ENCODE measurements at regions not wholly inside any gene's neighbourhood (a gene's known extent, or its start where the extent isn't known, plus 50 kb on each side); places are given as distances from the start of the nearest gene placed in this dataset.

DNA sequence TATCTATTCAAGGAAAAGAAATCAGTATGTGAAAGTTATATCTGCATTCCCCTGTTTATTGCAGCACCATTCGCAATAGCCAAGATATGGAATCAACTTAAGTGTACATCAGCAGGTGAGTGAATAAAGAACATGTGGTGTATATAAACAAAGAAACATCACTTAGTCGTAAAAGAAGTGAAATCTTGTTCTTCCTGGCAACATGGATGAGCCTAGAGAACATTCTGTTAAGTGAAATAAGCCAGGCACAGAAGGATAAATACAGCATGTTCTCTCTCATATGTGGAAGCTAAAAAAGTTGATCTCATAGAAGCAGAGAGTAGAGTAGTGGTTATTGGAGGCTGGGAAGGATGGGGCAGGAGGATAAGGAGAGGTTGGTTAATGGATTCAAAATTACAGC lies 287.9 kb upstream of the FERMT1 start:
- Histone ChIP-seq H3K9me3 (ENCODE audit: control insufficient read depth in 4 of 4, insufficient read depth in 3 of 4, low read length in 3 of 4) (no peaks in the 10 kb centered on the region), H3K27me3 (ENCODE audit: control insufficient read depth in 3 of 3, insufficient read depth in 3 of 3, low read length in 2 of 3) (no peaks in the 10 kb centered on the region), H3K9ac (ENCODE audit: insufficient read depth in 1 of 2, low read length in 2 of 2) (no peak overlapping the region), H3K36me3 (ENCODE audit: control insufficient read depth in 4 of 4, insufficient read depth in 4 of 4, low read length in 4 of 4) (no peaks in the 10 kb centered on the region), H3K4me1 (ENCODE audit: control insufficient read depth in 5 of 5, insufficient read depth in 5 of 5, low read length in 5 of 5) (peaks cover 0 to 4% (median 0%) of the 10 kb centered on the region in 5 donors), H3K27ac (ENCODE audit: low read depth in 1 of 2, low read length in 1 of 2) (no peak overlapping the region), H3K4me3 (no peak overlapping the region)
- TF ChIP-seq, protein P1, sequence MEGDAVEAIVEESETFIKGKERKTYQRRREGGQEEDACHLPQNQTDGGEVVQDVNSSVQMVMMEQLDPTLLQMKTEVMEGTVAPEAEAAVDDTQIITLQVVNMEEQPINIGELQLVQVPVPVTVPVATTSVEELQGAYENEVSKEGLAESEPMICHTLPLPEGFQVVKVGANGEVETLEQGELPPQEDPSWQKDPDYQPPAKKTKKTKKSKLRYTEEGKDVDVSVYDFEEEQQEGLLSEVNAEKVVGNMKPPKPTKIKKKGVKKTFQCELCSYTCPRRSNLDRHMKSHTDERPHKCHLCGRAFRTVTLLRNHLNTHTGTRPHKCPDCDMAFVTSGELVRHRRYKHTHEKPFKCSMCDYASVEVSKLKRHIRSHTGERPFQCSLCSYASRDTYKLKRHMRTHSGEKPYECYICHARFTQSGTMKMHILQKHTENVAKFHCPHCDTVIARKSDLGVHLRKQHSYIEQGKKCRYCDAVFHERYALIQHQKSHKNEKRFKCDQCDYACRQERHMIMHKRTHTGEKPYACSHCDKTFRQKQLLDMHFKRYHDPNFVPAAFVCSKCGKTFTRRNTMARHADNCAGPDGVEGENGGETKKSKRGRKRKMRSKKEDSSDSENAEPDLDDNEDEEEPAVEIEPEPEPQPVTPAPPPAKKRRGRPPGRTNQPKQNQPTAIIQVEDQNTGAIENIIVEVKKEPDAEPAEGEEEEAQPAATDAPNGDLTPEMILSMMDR (IDR thresholded peaks at IDR 0.05; ENCODE audit: control extremely low read depth, extremely low read depth): no peak
- 77 to 86% methylated on average over 2 of the region's 2 CpGs for WGBS, 2 donors
- DNase-seq (no peak), ATAC-seq (ENCODE audit: insufficient read depth, low FRiP score) (no peak)

DNA sequence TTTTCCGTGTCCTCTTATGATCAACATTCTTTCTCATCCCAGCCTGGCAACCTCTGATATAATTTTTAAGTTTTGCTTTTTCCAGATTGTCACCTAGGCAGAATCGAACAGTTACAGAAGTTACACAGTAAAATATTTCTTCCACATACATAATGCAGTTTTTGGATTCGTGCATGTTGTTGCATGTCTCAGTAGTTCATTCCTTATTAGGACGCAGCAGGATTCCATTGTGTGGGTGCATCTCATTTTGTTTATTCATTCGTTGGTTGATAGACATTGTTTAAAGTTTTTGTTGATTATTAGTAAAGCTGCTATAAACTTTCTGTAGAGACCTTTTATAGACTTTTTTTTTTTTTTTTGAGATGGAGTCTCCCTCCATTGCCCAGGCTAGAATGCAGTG lies 284.3 kb upstream of the FERMT1 start:
- DNase-seq (no peak), ATAC-seq (ENCODE audit: insufficient read depth, low FRiP score) (no peak)
- no peak overlapping the region for H3K27ac ChIP-seq (ENCODE audit: low read depth in 1 of 2, low read length in 1 of 2)
- TF ChIP-seq, protein P1 (IDR thresholded peaks at IDR 0.05; ENCODE audit: control extremely low read depth, extremely low read depth): no peak
- H3K27me3 ChIP-seq (ENCODE audit: control insufficient read depth in 3 of 3, insufficient read depth in 3 of 3, low read length in 2 of 3): no peaks in the 10 kb centered on the region
- peaks cover 0 to 4% (median 0%) of the 10 kb centered on the region in 5 donors for H3K4me1 ChIP-seq (ENCODE audit: control insufficient read depth in 5 of 5, insufficient read depth in 5 of 5, low read length in 5 of 5)
- no peak overlapping the region for H3K4me3 ChIP-seq
- no peak overlapping the region for H3K9ac ChIP-seq (ENCODE audit: insufficient read depth in 1 of 2, low read length in 2 of 2)
- 80 to 86% methylated on average over 5 of the region's 5 CpGs for WGBS, 2 donors
- no peaks in the 10 kb centered on the region for H3K36me3 ChIP-seq (ENCODE audit: control insufficient read depth in 4 of 4, insufficient read depth in 4 of 4, low read length in 4 of 4)
- H3K9me3 ChIP-seq (ENCODE audit: control insufficient read depth in 4 of 4, insufficient read depth in 3 of 4, low read length in 3 of 4): no peaks in the 10 kb centered on the region

DNA sequence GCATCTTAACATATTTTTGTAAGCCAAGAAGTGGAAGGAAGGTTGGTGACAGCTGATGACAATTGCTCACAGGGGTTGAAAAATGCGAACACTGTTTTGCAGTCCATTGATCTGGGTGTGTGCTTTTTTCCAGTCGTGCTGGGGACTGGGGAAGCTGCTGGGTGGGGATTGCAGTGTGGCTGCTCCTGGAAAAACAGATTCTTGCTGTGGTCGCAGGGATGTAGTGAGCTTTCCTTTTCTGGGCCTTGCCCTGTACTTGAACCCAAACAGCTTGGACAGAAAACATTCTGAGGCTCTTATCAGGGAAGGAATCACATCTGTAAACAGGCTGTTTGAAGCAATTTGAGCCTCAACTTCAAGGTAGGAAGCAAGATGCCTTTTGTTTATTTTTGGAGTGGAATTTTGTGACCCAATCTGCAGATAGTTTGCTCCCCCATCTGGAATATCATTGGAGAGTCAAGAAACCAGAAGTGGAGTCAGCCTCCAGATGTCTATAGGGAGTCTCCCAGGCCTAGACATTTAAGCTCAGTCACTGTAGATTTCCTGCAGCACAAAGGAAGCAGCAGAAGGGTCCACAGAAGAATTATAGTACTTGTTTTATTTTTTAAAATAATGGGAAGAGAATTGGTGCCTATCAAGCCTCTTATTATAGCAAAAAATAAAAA lies 279.2 kb upstream of the FERMT1 start:
- Histone ChIP-seq H3K4me1 (ENCODE audit: control insufficient read depth in 5 of 5, insufficient read depth in 5 of 5, low read length in 5 of 5) (peaks cover 0 to 4% (median 0%) of the 10 kb centered on the region in 5 donors), H3K9ac (ENCODE audit: insufficient read depth in 1 of 2, low read length in 2 of 2) (no peak overlapping the region), H3K4me3 (no peak overlapping the region), H3K36me3 (ENCODE audit: control insufficient read depth in 4 of 4, insufficient read depth in 4 of 4, low read length in 4 of 4) (no peaks in the 10 kb centered on the region), H3K27me3 (ENCODE audit: control insufficient read depth in 3 of 3, insufficient read depth in 3 of 3, low read length in 2 of 3) (no peaks in the 10 kb centered on the region), H3K9me3 (ENCODE audit: control insufficient read depth in 4 of 4, insufficient read depth in 3 of 4, low read length in 3 of 4) (no peaks in the 10 kb centered on the region), H3K27ac (ENCODE audit: low read depth in 1 of 2, low read length in 1 of 2) (no peak overlapping the region)
- TF ChIP-seq, protein P1 (IDR thresholded peaks at IDR 0.05; ENCODE audit: control extremely low read depth, extremely low read depth): no peak
- no peak for ATAC-seq (ENCODE audit: insufficient read depth, low FRiP score)
- DNase-seq: no peak
- WGBS, 2 donors: 23 to 30% methylated on average over 3 of the region's 3 CpGs

DNA sequence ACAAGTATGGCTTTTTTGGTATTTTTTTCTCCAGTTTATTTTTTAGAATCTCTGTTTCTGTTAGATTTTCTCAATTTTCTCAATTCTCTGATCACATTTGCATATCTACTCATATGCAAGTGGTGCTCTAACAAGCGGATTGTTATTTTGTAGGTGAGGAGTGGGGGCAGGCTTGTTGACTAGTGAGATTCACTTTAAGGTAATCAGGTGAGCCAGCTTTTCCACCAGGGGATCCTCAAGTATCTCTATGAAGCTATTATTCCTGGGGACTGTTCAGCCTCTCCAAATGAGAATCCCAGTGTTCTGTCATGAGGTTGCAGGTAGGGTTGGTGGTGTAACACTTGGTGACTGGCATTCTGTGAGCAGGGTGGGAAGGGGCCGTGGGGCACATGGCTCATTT lies 274.3 kb upstream of the FERMT1 start:
- Histone ChIP-seq H3K36me3 (ENCODE audit: control insufficient read depth in 4 of 4, insufficient read depth in 4 of 4, low read length in 4 of 4) (no peaks in the 10 kb centered on the region), H3K4me1 (ENCODE audit: control insufficient read depth in 5 of 5, insufficient read depth in 5 of 5, low read length in 5 of 5) (peaks cover 0 to 4% (median 0%) of the 10 kb centered on the region in 5 donors), H3K27me3 (ENCODE audit: control insufficient read depth in 3 of 3, insufficient read depth in 3 of 3, low read length in 2 of 3) (no peaks in the 10 kb centered on the region), H3K9me3 (ENCODE audit: control insufficient read depth in 4 of 4, insufficient read depth in 3 of 4, low read length in 3 of 4) (no peaks in the 10 kb centered on the region), H3K27ac (ENCODE audit: low read depth in 1 of 2, low read length in 1 of 2) (no peak overlapping the region), H3K9ac (ENCODE audit: insufficient read depth in 1 of 2, low read length in 2 of 2) (no peak overlapping the region), H3K4me3 (no peak overlapping the region)
- ATAC-seq (ENCODE audit: insufficient read depth, low FRiP score) (no peak), DNase-seq (no peak)
- 85 to 87% methylated on average over 2 of the region's 2 CpGs for WGBS, 2 donors
- TF ChIP-seq, protein P1 (IDR thresholded peaks at IDR 0.05; ENCODE audit: control extremely low read depth, extremely low read depth): no peak
